K562 (cell line): ENCODE measurements at regions not wholly inside any gene's neighbourhood (a gene's known extent, or its start where the extent isn't known, plus 50 kb on each side); places are given as distances from the start of the nearest gene placed in this dataset.
A peak's percentile ranks its signal among the peaks of the same experiment; 100 is the strongest.
"Not testable (repeated sequence)": the region's sequence is repeated elsewhere in the genome, so short reads cannot be mapped to it uniquely, and the experiment has no call there.

Experiments used
- ATAC-seq: fragments of 200-7000 bp; cut with Tn5 transposase; 3 replicates; pipeline ENCODE4 v1.9.1; 2020; ENCODE audit warnings: moderate library complexity
- BruUV-seq: library from RNA; stranded (reverse); fragments of 400-500 nt; replicated peaks from 2 replicates; lab custom pipeline; 2021; lab: Mats Ljungman, UMichigan
- CTCF ChIA-PET: fragments of 300-600 bp; formaldehyde crosslinking; extraction: SDS; loops from one replicate; lab custom pipeline; 2021; ENCODE audit warnings: low intra/inter-chr PET ratio; lab: Yijun Ruan, JAX
- POLR2A ChIA-PET: fragments of 300-600, 350-650 bp; sonication (Branson Sonifier 250); formaldehyde crosslinking; extraction: SDS; loops from one replicate; lab custom pipeline; 2021; ENCODE audit warnings: antibody characterized with exemption, inconsistent platforms; lab: Yijun Ruan, JAX
- DNase-seq, 4 experiments: peaks; one replicate each; pipeline versions ENCODE4 v3.0.0 to v3.0.0-alpha.2; 2011 to 2018; ENCODE audit warnings: low spot score in 3 of 4, mixed read lengths in 3 of 4; ENCODE audit errors: extremely low read depth in 1 of 4
- FAIRE-seq: peaks from 2 replicates; lab custom pipeline; 2011; peaks lifted over from hg19 to GRCh38; lab: Jason Lieb, UNC
- H2AFZ ChIP-seq: 2 replicates; pipeline ENCODE4 v1.6.0; 2011; ENCODE audit warnings: low read depth, low read length, control low read depth, inconsistent platforms
- H3K27ac ChIP-seq: fragments of 200-600 bp; 3 replicates; pipeline ENCODE4 v1.8.0; 2011; ENCODE audit warnings: low read depth, mild to moderate bottlenecking, control low read depth, inconsistent platforms, low read length, moderate library complexity, mixed read lengths; ENCODE audit errors: extremely low read depth
- H3K27me3 ChIP-seq, 2 experiments: fragments of 300-600 bp in 1 of 2; 2 replicates in 1 of 2; 3 replicates in 1 of 2; pipeline versions ENCODE4 v1.6.0 to v1.8.0; 2011; ENCODE audit warnings: inconsistent platforms in 2 of 2, low read length in 2 of 2, mild to moderate bottlenecking in 1 of 2, mixed read lengths in 1 of 2, moderate library complexity in 1 of 2; ENCODE audit not compliant: control insufficient read depth in 2 of 2, insufficient read depth in 2 of 2
- H3K36me3 ChIP-seq: fragments of 300-600 bp; 3 replicates; pipeline ENCODE4 v1.8.0; 2011; ENCODE audit warnings: mild to moderate bottlenecking, low read length, inconsistent platforms; ENCODE audit not compliant: control insufficient read depth, insufficient read depth
- H3K4me1 ChIP-seq, 2 experiments: fragments of 200-600 bp in 1 of 2; replicated peaks in 1 of 2; 2 replicates in 1 of 2; 3 replicates in 1 of 2; pipeline versions ENCODE4 v1.5.1 to v1.8.0; 2011; ENCODE audit warnings: inconsistent platforms in 2 of 2, low read length in 2 of 2, mild to moderate bottlenecking in 1 of 2, mixed read lengths in 1 of 2, moderate library complexity in 1 of 2; ENCODE audit not compliant: control insufficient read depth in 2 of 2, insufficient read depth in 2 of 2
- H3K4me2 ChIP-seq: 2 replicates; pipeline ENCODE4 v1.6.1; 2011; ENCODE audit warnings: low read length, control low read depth, inconsistent platforms, mixed read lengths; ENCODE audit not compliant: insufficient read depth
- H3K4me3 ChIP-seq: fragments of 200-600 bp; sonication (generic), shearing (Covaris generic); 2 replicates; pipeline ENCODE4 v1.5.1; 2016; ENCODE audit warnings: control low read depth, inconsistent platforms
- H3K79me2 ChIP-seq: fragments of 200-600 bp; 3 replicates; pipeline ENCODE4 v1.8.0; 2011; ENCODE audit warnings: low read length, inconsistent platforms; ENCODE audit not compliant: control insufficient read depth, insufficient read depth
- H3K9ac ChIP-seq, 2 experiments: 2 replicates each; pipeline versions ENCODE4 v1.6.0 to v1.6.1; 2011; ENCODE audit warnings: low read depth in 2 of 2, low read length in 2 of 2, control low read depth in 1 of 2, inconsistent platforms in 1 of 2, mild to moderate bottlenecking in 1 of 2, mixed read lengths in 1 of 2; ENCODE audit not compliant: insufficient read depth in 1 of 2
- H3K9me1 ChIP-seq: one replicate; pipeline ENCODE4 v1.6.0; 2011; ENCODE audit warnings: inconsistent platforms, mild to moderate bottlenecking, low read length, moderate library complexity; ENCODE audit not compliant: control insufficient read depth, insufficient read depth
- H3K9me3 ChIP-seq: replicated peaks from 2 replicates; pipeline ENCODE4 v1.5.1; 2011; ENCODE audit warnings: low read depth, low read length, inconsistent platforms; ENCODE audit not compliant: control insufficient read depth, insufficient read depth
- H4K20me1 ChIP-seq: replicated peaks from 2 replicates; pipeline ENCODE4 v1.6.1; 2011; ENCODE audit warnings: low read length, inconsistent platforms, mixed read lengths; ENCODE audit not compliant: control insufficient read depth, insufficient read depth
- NFYB ChIP-seq: IDR thresholded peaks from 2 replicates; pipeline ENCODE4 v1.6.1; 2011; ENCODE audit warnings: mild to moderate bottlenecking, moderate library complexity; ENCODE audit not compliant: insufficient read length; ENCODE audit errors: extremely low read depth
- POLR3G ChIP-seq: IDR thresholded peaks from 2 replicates; pipeline ENCODE4 v1.6.1; 2011; ENCODE audit not compliant: insufficient read length, insufficient replicate concordance; ENCODE audit errors: extremely low read depth
- RBBP5 ChIP-seq: fragments of 200-600 bp; sonication (generic); IDR thresholded peaks from 2 replicates; pipeline ENCODE4 v1.6.1; 2012; ENCODE audit warnings: borderline replicate concordance, mild to moderate bottlenecking, low read length, control low read depth, inconsistent platforms; ENCODE audit not compliant: insufficient read depth, poor library complexity, severe bottlenecking
- WGBS: fragments of 100-300 bp; shearing (Covaris generic); methylation state at CpG from one replicate; pipeline ENCODE4 v1.1.6; 2016; ENCODE audit warnings: low coverage, mixed read lengths; ENCODE audit not compliant: insufficient coverage; ENCODE audit errors: missing lambda C conversion rate; 5-methylcytosine and 5-hydroxymethylcytosine counted together
- in situ Hi-C: fragments of 300-500 bp; cut with MboI; formaldehyde crosslinking; loops from 4 replicates; pipeline ENCODE4 v1.15.0; 2018; ENCODE audit warnings: inconsistent platforms, mixed read lengths
- intact Hi-C: fragments of 100-400 bp; cut with micrococcal nuclease; formaldehyde crosslinking; loops from 2 replicates; pipeline ENCODE4 v1.14.2; 2022
- TF ChIP-seq, protein P1 (sequence below), 3 experiments: fragments of 200-800 bp in 1 of 3; fragments of 250-450 bp in 1 of 3; fragments of 450-650 bp in 1 of 3; sonication (Bioruptor Pico) in 1 of 3; sonication (Bioruptor generic) in 1 of 3; formaldehyde crosslinking in 1 of 3; IDR thresholded peaks; 2 replicates each; pipeline versions ENCODE4 v1.6.1 to v1.8.0; 2016 to 2022; ENCODE audit warnings: mild to moderate bottlenecking in 2 of 3, missing genetic modification characterization in 2 of 3, missing compliant biosample characterization in 1 of 3, moderate library complexity in 1 of 3

DNA sequence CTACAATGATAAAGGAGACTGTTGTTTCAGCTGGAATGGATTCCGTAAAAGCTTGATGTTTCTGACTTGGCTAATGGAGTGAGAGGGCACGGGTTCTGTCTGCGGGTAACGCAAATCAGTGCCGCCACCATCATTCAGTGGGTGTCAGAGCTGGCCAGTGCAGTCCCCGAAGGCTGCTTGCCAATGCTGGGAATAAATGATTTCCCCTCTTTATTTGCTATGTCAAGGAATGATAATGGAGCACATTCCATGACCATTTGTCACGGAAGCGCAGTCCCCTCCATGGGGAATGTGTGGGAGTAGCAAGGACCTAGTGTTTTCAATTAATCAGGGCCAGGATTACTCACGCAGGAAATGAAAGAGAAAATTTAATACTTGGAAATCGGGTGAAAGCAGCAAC is 899.3 kb downstream of the UQCRFS1 start (continued):
- TF ChIP-seq POLR3G: no peak

- Histone ChIP-seq H2AFZ (no peak overlapping the region), H3K9me3 (no peaks in the 10 kb centered on the region), H3K4me3 (no peak overlapping the region), H3K27me3 (no peaks in the 10 kb centered on the region), H3K4me1 (no peaks in the 10 kb centered on the region), H3K27ac (no peak overlapping the region), H3K9me1 (no peaks in the 10 kb centered on the region), H4K20me1 (no peaks in the 10 kb centered on the region), H3K79me2 (no peaks in the 10 kb centered on the region), H3K36me3 (no peaks in the 10 kb centered on the region), H3K9ac (no peak overlapping the region), H3K4me2 (no peak overlapping the region)
- CTCF ChIA-PET: no interaction called here
- WGBS: 4% methylated on average over 8 of the region's 8 CpGs
- no peak for ATAC-seq
- no peak for FAIRE-seq
- intact Hi-C loops: no loop called here
- POLR2A ChIA-PET: no interaction called here
- DNase-seq: peak in 1 of 4 experiments; percentile 23
- no TSS peak for BruUV-seq
- TF ChIP-seq, protein P1, sequence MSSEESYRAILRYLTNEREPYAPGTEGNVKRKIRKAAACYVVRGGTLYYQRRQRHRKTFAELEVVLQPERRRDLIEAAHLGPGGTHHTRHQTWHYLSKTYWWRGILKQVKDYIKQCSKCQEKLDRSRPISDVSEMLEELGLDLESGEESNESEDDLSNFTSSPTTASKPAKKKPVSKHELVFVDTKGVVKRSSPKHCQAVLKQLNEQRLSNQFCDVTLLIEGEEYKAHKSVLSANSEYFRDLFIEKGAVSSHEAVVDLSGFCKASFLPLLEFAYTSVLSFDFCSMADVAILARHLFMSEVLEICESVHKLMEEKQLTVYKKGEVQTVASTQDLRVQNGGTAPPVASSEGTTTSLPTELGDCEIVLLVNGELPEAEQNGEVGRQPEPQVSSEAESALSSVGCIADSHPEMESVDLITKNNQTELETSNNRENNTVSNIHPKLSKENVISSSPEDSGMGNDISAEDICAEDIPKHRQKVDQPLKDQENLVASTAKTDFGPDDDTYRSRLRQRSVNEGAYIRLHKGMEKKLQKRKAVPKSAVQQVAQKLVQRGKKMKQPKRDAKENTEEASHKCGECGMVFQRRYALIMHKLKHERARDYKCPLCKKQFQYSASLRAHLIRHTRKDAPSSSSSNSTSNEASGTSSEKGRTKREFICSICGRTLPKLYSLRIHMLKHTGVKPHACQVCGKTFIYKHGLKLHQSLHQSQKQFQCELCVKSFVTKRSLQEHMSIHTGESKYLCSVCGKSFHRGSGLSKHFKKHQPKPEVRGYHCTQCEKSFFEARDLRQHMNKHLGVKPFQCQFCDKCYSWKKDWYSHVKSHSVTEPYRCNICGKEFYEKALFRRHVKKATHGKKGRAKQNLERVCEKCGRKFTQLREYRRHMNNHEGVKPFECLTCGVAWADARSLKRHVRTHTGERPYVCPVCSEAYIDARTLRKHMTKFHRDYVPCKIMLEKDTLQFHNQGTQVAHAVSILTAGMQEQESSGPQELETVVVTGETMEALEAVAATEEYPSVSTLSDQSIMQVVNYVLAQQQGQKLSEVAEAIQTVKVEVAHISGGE (CRISPR knock-in tag; IDR thresholded peaks at IDR 0.05): peak in 2 of 3 experiments; percentile 18 to 66; a peak in 1 of 6 replicates
- TF ChIP-seq NFYB: peak; percentile 63
- TF ChIP-seq RBBP5: no peak
- in situ Hi-C loops: no loop called here
These were observed 900.7 kb downstream of the UQCRFS1 start for GRCh38 chr19:28312269-28312668.

DNA sequence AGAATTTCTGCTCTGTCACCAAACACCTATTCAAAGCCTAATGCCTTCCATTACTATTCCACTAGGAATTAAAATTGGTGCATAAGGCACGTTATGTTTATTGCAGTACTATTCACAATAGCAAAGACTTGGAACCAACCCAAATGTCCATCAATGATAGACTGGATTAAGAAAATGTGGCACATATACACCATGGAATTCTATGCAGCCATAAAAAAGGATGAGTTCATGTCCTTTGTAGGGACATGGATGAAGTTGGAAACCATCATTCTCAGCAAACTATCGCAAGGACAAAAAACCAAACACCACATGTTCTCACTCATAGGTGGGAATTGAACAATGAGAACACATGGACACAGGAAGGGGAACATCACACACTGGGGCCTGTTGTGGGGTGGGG is 902.1 kb downstream of the UQCRFS1 start:
- CTCF ChIA-PET, H2AFZ ChIP-seq, H3K4me3 ChIP-seq, BruUV-seq, ATAC-seq, DNase-seq, H3K36me3 ChIP-seq, intact Hi-C loops, H3K4me2 ChIP-seq, H3K4me1 ChIP-seq, H3K27ac ChIP-seq, FAIRE-seq, H3K79me2 ChIP-seq, in situ Hi-C loops, H3K9ac ChIP-seq, H3K9me3 ChIP-seq, H4K20me1 ChIP-seq, H3K9me1 ChIP-seq, H3K27me3 ChIP-seq: not testable (repeated sequence)
- WGBS: 0% methylated on average over 1 of the region's 2 CpGs
- POLR2A ChIA-PET: interaction anchor here (0.9 kb wide), 1 partner anchor 103 kb away, joined by 4 read pairs; no protein-coding TSS in a partner anchor
